Hematopoietic multipotent progenitor cell treated with erythropoietin and hydrocortisone succinate and interleukin-3 and kit ligand, for 8 days (in vitro differentiated cells): ENCODE measurements at regions not wholly inside any gene's neighbourhood (a gene's known extent, or its start where the extent isn't known, plus 50 kb on each side); places are given as distances from the start of the nearest gene placed in this dataset.
"Not testable (repeated sequence)": the region's sequence is repeated elsewhere in the genome, so short reads cannot be mapped to it uniquely, and the experiment has no call there.

Experiments
- DNase-seq: peaks from one replicate; pipeline ENCODE4 v3.0.0-alpha.2; 2015

GRCh38 chr1:109857702-109858101 lies 52.9 kb upstream of the CSF1 start:
- DNase-seq = not testable (repeated sequence)

DNA sequence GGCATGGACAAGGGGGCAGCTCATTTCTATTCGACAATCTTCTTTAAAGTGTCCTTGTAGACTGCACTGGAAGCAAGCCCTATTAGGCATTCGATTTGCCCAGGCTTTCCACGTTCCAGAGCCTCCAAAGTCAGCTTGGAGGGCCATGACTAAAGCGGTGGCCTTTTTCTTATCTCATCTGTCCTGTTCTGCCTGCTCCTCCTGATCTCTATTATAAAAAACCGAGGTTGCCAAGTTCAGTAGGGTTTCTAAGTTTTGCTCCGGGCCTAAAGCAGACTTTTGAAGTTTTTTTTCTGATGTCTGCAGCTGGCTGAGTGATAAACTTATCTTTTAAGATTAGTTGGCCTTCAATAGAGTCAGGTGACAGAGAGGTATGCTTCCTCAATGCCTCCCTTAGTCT lies 54.7 kb upstream of the CSF1 start:
- peak; percentile 86 for DNase-seq

DNA sequence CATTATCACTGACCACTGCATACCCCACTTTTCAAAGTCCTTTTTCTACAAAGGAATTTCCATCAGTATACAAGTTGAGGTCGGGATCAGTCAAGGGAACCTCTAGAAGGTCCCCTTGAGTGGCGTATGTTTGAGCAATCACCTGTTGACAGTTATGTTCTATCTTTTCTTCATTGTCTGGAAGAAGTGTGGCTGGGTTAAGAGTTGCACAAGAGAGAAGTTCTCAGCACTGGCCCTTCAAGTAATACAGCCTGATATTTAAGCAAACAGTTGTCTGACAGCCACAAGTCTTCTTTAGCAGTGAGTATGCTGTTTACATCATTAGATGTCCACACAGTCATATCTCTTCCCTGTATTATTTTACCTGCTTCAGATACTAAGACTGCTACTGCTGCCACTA lies 56.7 kb upstream of the CSF1 start:
- not testable (repeated sequence) for DNase-seq

DNA sequence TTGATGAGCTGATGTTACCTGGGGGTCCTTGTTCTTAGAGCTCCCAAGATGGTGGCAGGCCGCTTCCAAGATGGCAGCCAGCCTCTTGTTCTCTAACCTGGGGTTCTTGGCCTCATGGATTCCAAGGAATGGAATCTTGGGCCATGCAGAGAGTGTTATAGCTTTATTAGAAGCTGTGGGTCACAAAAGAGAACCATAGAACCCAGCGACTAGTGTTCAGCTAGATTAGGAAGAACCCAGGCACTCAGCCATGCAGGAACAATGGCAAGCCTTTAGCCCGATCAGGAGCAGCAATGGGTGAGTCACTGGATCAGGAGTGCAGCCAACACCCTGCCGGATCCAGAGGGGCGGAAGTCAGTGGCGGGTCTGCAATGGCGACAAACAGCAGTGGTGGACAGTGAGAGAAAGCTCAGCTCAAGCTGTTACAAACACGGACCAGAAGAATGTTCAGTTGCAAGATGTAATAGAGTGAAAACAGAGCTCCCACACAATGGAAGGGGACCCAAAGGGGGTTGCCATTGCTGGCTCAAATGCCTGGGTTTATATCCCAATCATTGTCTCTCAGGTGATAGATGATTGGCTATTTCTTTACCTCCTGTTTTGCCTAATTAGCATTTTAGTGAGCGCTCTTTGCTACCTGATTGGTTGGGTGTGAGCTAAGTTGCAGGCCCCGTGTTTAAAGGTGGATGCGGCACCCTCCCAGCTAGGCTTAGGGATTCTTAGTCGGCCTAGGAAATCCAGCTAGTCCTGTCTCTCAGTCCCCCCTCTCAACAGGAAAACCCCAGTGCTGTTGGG lies 58.2 kb upstream of the CSF1 start:
- DNase-seq = not testable (repeated sequence)

DNA sequence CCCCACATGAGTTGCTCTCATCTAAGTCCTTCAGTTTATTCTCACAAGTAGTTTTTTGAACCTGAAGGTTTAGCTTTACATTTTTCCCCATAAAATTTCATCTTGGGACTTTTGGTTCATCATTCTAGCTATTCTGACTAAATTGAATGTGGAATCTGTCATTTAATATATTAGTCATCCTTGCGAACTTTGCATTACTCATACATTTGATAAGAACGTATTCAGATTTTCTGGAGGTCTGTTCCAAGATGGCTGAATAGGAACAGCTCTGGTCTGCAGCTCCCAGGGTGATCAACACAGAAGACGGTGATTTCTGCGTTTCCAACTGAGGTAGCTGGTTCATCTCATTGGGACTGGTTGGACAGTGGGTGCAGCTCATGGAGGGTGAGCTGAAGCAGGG lies 59.8 kb upstream of the CSF1 start:
- no peak for DNase-seq

DNA sequence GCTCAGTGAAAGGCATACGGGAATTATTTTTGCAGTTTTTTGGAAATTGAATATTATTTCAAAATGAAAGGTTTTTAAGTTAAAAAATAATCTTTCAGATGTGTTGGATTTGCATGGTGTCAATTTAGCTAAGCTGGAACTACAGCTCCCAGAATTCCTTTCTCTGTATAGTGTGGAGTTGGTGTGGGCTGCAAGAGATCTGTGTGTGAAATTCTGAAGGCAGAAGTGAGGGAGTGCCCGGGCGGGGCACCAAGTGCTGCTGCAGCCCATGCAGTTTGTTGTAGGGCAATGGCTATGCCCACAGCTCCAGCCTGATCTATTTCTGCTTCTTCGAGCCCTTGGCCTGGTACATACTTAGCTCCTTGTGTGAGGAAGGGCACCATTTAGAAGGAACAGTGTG lies 60.5 kb upstream of the CSF1 start:
- peak; percentile 82 for DNase-seq

GRCh38 chr1:109849655-109850054 lies 61.0 kb upstream of the CSF1 start:
- DNase-seq = no peak

DNA sequence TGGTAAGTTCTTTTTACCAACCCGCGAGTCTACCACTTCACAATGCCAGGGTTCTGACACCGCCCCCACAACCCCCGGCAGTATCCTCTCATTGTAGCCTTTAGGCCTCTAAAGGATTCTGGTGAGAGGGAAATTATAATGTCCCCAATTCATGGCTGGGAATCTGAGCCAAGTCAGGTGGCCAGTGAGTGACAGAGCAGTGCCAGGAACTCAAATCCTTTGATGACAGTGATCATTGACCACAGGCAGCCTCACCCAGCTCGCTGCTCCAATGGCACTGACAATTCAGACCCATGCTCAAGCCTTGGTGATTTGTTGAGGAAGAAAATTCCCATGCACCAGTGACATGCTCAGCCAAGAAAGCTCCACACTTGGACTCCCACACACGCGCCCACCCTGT lies 63.4 kb upstream of the CSF1 start:
- DNase-seq = no peak

- DNase-seq = no peak
These were observed 63.8 kb upstream of the CSF1 start for GRCh38 chr1:109846846-109847245.

- DNase-seq = no peak
These were observed 64.5 kb upstream of the CSF1 start for GRCh38 chr1:109846162-109846561.

DNA sequence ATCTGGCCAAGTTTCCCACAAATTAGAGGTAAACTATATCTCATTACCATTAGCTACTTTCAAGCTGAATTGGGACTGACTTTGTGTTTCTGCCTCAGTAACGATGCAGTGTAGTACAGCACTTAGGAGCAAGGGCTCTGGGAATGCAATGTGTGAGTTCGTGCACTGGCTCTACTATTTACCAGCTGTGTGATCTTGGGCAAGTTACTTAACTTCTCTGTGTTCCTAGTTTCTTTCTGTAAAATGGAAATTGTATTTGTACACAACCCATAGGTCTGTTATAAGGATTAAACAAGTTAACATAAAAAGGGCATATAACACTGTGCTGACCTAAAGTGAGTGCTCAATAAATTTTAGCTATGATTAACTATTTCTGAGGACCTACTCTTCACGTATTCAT lies 65.0 kb upstream of the CSF1 start:
- DNase-seq = no peak

GRCh38 chr1:109844609-109845008 lies 66.0 kb upstream of the CSF1 start:
- DNase-seq = no peak

- no peak for DNase-seq
These were observed 70.5 kb upstream of the CSF1 start for GRCh38 chr1:109840011-109840629.

DNA sequence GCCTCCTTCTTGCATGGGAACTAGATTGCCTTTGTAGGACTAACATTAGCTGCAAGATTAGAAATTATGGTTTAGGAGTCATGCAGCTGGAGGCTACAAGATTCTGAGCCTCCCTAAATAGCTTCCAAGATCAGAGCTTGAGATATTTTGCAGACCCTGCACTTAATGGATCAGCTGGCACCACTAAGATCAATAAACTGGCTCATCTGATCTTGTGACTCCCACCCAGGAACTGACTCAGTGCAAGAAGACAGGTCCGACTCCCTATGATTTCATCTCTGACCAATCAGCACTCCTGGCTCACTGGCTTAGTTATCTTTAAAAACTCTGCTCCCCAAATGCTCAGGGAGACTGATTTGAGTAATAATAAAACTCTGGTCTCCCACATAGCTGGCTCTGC lies 71.4 kb upstream of the CSF1 start:
- not testable (repeated sequence) for DNase-seq

DNA sequence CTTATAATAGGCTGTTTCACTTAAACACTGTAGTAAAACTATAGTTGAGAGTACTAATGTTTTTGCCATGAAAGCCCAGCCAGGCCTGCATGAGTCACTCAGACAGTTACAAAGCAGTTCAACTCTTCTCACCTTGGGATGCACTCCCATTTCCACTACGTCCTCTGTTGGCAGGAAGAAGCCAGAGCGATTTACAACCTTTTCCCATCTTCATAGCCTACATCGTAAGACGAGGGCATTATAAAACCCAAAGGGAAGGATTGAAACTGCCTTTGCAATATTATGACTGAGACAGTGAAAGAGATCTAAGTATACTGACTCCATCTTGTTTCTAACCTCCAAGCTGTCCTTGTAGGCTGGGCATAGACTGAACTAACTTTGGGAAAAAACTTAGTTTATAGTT lies 71.8 kb upstream of the CSF1 start:
- no peak for DNase-seq

DNA sequence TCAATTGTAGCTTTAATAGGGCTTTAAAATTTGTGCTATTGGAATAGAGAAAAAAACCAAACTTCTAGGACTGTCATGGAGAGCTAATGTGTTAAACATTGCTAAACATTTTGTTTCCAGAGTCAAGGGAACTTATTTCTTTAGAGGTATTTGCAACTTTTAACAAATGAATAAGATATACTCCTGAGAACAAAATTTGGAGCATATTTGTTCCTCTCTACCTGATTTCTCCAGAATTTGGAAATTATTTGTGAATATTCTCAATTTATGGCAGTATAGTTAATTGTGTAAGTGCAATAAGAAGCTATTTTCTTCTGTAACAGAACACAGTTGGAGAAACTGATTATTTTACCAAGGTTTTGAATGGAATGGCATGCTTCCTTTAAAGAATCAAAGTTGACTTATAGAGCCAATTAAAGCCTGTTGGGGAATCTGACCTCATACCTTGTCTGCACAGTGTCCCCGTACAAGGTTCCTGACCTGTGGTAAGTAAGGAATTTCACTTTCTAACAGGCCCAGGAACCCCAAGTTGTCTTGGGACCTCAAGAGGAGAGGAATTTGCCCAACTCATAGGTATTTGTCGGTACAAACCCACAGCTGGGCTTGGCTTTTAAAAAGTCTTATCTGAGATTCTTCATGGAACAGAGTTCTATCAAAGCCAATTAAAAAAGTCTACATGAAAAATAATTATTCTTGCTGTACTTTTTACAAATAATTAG lies 72.6 kb upstream of the CSF1 start:
- no peak for DNase-seq

GRCh38 chr1:109835645-109836044 lies 71.9 kb upstream of the EPS8L3 start:
- DNase-seq = not testable (repeated sequence)

- DNase-seq = no peak
These were observed 71.2 kb upstream of the EPS8L3 start for GRCh38 chr1:109834951-109835350.

- DNase-seq = no peak
These were observed 69.2 kb upstream of the EPS8L3 start for GRCh38 chr1:109832945-109833344.

- no peak for DNase-seq
These were observed 65.2 kb upstream of the EPS8L3 start for GRCh38 chr1:109828756-109829505.

DNA sequence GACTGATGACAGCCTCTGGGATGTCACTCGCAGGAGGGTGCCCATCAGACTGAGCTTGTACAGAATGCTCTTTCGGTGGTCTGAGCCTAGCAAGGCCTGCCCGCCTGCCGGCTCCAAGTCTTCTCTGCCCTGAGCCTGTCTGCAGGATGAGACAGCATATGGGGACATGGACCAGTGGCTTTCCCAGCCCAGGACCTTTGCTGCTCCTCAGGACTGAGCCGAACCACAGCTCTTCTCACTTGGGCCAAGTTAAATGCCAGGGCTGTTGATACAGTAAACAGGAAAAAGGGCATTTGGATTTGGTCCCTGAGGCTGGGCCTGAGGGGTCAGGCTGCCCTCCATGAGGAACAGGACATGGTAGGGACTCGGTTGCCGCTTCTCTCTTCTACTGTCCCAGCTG lies 64.3 kb upstream of the EPS8L3 start:
- no peak for DNase-seq

DNA sequence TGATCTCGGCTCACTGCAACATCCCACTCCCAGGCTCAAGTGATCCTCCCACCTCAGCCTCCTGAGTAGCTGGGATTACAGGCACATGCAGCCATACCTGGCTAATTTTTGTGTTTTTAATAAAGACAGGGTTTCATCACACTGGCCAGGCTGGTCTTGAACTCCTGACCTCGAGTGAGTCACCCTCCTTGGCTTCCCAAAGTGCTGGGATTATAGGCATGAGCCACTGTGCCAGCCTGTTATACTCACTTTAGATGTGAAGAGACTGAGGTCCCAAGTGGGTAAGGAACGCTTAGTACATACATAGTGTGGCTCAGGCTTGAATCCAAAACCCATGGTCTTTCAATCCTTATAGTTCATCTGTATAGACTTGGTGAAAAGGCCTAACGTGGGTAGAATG lies 63.7 kb upstream of the EPS8L3 start:
- no peak for DNase-seq

GRCh38 chr1:109826930-109827349 lies 63.2 kb upstream of the EPS8L3 start:
- DNase-seq = peak; percentile 62
